Breast epithelium (tissue), 3 donors: ENCODE measurements at regions not wholly inside any gene's neighbourhood (a gene's known extent, or its start where the extent isn't known, plus 50 kb on each side); places are given as distances from the start of the nearest gene placed in this dataset.

Experiments
- POLR2A ChIP-seq: fragments of 450-650 bp; IDR thresholded peaks from one replicate; pipeline ENCODE4 v1.6.1; 2016; ENCODE audit warnings: antibody characterized with exemption, mild to moderate bottlenecking, moderate library complexity
- POLR2AphosphoS5 ChIP-seq, 3 donors: sonication (generic); formaldehyde crosslinking; IDR thresholded peaks; one replicate each; pipeline ENCODE4 v1.6.1; 2017; ENCODE audit warnings: antibody characterized with exemption in 3 of 3
- TF ChIP-seq, protein P1 (sequence below), 3 donors: fragments of 450-650 bp; IDR thresholded peaks; one replicate each; pipeline ENCODE4 v1.5.1; 2016 to 2017; ENCODE audit warnings: antibody characterized with exemption in 3 of 3, mild to moderate bottlenecking in 3 of 3, moderate library complexity in 3 of 3

- TF ChIP-seq, protein P1, sequence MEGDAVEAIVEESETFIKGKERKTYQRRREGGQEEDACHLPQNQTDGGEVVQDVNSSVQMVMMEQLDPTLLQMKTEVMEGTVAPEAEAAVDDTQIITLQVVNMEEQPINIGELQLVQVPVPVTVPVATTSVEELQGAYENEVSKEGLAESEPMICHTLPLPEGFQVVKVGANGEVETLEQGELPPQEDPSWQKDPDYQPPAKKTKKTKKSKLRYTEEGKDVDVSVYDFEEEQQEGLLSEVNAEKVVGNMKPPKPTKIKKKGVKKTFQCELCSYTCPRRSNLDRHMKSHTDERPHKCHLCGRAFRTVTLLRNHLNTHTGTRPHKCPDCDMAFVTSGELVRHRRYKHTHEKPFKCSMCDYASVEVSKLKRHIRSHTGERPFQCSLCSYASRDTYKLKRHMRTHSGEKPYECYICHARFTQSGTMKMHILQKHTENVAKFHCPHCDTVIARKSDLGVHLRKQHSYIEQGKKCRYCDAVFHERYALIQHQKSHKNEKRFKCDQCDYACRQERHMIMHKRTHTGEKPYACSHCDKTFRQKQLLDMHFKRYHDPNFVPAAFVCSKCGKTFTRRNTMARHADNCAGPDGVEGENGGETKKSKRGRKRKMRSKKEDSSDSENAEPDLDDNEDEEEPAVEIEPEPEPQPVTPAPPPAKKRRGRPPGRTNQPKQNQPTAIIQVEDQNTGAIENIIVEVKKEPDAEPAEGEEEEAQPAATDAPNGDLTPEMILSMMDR (IDR thresholded peaks at IDR 0.05) = no peak
- no peak for TF ChIP-seq POLR2A
- TF ChIP-seq POLR2AphosphoS5 (IDR thresholded peaks at IDR 0.05) = no peak
These were observed 111.2 kb upstream of the KLHL29 start for GRCh38 chr2:23273786-23274185.
